Activated T-cell treated with anti-CD3 and anti-CD28 coated beads, Interleukin-2, amount 50 U/mL, for 1 hour (primary cell): ENCODE measurements at regions not wholly inside any gene's neighbourhood (a gene's known extent, or its start where the extent isn't known, plus 50 kb on each side); places are given as distances from the start of the nearest gene placed in this dataset.

ENCODE experiments used
- DNase-seq: peaks from one replicate; pipeline ENCODE4 v3.0.0-alpha.2; 2020

DNA sequence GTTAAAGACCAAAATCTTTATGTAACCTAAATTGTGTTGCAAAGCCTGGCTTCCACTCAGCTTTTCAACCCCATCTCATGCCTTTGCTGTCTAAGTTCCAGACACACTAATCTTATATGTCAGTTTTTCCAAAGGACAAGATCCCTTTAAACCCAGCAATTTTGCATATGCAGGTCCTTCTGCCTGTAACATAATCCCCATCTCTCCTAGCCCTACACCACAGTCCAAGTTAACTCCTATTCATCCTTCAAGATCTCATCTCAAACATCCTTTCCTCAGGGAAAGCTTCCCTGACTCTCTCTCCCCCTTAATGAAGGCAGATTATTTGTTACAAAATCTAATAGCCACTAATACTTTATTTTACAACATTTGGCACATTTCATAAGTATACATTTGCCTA lies 366.3 kb downstream of the PLPP3 start:
- no peak for DNase-seq

- DNase-seq: no peak
Measured at GRCh38 chr1:56212143-56212542, 367.2 kb downstream of the PLPP3 start.

GRCh38 chr1:56206391-56206790 lies 373.0 kb downstream of the PLPP3 start:
- DNase-seq: no peak

DNA sequence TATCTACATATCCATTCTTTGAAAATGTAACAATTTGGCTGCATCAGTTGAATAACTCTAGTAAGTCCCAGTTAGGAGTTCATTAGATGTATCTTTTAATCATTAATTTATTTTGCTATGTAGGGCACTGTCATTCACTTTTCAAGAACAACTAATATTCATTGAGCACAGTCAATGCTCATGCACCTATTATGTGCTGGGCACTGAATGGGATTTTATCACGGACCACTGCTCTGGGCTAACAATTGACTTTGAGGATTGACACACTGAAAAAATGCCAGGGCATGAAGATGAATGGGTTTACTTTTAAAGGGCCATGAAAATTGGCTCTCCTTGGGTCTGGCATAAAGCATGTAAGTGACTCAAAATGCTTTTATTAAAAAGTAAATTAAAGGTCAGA lies 375.2 kb downstream of the PLPP3 start:
- DNase-seq: no peak

GRCh38 chr1:56202796-56203492 lies 376.4 kb downstream of the PLPP3 start:
- DNase-seq: no peak

GRCh38 chr1:56202186-56202585 lies 377.2 kb downstream of the PLPP3 start:
- no peak for DNase-seq

GRCh38 chr1:56200896-56201295 lies 378.5 kb downstream of the PLPP3 start:
- DNase-seq: no peak

- DNase-seq: no peak
Measured at GRCh38 chr1:56200442-56200841, 378.9 kb downstream of the PLPP3 start.

- DNase-seq: no peak
Measured at GRCh38 chr1:56199956-56200355, 379.4 kb downstream of the PLPP3 start.

- no peak for DNase-seq
Measured at GRCh38 chr1:56199061-56199460, 380.3 kb downstream of the PLPP3 start.

DNA sequence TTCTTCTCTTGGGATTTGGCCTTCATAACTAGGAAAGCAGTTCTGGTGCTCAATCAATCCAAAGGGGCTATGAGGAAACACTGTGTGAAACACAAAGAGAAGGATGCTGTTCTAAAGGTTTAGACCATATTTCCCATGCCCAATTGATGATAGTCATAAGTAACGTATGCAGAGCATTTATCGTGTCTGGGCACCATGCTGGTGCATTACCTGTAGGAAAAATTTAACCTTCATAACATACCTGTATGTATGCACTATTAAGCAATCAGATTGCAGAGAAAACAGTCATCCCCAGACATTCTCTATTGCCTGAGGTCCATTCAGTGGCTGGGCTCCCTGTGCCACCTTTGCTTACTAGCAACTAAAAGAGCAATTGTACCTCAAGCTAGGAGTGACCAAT lies 381.4 kb downstream of the PLPP3 start:
- no peak for DNase-seq

DNA sequence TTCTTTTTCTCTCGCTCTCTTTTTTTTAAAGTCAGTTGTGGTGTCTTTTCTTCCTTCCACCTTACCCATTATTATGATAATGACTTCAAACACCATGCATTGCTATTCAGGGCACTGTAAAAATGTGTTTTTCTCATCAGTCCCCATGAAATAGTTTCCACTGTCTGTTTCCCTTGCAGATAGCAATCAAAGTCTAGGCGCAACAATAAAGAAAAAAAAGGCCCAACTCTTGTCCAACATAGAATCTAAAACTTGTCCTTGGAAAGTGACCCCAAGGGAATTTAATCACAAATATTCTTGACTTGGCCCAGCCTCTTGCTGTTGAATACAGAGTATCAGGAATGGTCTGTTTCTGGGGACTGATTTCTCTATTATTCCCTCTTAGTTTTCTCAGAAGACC lies 382.5 kb downstream of the PLPP3 start:
- DNase-seq: no peak

GRCh38 chr1:56194701-56195300 lies 384.6 kb downstream of the PLPP3 start:
- no peak for DNase-seq

DNA sequence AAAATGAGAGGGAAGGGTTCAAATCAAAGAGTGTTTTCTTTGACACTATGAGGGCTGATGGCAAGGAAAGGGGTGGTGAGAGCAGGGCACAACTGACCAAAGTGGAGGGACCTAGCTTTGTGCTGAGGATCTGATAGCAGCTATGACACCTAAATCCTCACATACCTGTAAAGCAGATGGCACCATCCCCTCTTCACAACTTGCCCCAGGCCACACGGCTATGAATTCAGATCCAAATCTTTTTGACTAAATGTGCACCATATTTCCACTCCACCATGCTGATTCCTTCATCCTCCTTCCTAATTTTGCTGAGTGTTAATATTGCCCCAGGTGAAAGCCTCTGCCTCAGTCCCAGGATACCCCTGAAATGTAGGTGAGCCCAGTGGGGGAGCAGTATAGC lies 385.7 kb downstream of the PLPP3 start:
- no peak for DNase-seq

- DNase-seq: no peak
Measured at GRCh38 chr1:56191369-56191768, 388.0 kb downstream of the PLPP3 start.

DNA sequence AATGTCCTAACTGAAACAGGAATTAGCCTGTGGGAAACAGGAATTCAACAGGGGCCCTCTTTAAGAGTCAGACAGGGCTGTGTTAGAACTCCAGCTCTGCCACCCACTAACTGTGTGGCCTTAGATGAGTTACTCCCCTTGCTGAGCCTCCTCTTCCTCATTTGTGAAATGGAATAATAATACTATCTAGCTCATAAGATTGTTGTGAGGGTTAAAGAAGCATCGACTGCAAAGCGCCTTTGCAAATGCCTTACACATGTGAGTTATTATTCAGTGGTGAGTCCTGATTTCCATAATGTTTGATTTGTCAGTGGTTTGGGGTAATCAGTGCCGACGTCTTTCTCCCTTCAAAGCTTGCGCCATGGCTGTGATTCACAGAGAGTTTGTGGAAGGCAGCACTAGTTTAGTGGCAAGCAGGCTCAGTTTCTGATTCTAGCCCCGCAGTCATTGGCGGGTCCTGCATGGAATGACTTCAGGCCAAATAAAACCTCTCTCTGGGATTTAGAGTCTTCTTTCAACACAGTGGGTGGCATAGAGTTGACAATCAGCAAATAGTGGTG lies 388.5 kb downstream of the PLPP3 start:
- DNase-seq: no peak

DNA sequence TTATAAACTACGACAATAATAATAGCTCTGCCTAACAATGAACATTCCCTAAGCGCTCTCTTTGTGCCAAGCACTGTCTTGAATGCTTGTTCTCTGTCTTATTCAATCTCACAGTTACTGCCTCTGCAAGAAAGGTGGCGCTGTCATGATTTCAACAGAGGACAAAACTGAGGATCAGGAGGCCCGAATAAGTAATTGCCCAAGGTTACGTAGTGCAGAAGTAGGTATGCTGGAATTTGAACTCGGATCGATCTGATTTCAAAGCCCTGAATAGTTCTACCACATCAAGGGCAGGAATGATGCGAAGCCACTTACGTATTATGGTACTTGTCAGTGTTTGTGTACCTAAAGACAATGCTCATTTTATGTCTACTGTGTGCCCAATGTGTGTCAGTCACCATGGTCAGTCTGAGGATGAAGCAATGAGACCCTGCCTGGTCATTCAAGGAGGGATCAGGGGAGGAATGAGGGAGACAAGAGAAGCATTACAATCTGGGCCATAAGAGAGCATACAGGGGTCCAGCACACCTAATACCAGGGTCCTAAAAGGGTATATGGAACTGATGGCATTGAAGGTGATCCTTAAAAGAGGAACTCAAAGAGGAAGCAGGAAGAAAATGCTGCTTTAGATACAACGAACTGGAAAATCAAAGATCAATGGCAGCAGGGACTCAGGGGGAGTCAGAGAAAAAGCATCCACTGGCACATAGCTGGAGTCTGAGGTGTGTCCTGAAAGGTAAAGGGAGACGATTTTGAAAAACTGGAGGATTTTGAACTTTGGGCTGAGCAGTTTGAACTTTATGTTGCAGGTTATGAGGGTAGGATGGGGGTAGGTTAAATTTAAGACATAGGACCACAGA lies 389.2 kb downstream of the PLPP3 start:
- no peak for DNase-seq

GRCh38 chr1:56189454-56189853 lies 389.9 kb downstream of the PLPP3 start:
- no peak for DNase-seq

GRCh38 chr1:56188855-56189254 lies 390.5 kb downstream of the PLPP3 start:
- no peak for DNase-seq

DNA sequence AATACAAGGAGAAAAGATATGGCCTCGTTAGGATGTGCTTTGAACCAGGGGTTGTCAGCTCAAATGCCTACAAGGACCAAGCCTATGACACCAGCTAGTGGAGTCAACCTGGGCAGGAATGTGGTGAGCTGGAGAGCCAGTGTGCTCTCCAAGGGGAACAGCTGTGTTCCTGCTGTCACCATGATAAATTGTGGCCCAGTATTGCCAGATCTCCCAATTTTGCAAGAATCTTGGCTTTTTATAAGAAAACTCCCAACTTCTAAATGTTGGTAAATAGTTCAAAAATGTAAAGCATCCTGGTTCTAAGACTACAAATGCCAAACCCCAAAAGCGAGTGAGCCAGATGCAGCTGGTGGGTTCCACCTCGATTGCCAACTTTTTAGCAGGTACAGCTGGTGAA lies 391.1 kb downstream of the PLPP3 start:
- DNase-seq: no peak

- DNase-seq: no peak
Measured at GRCh38 chr1:56187405-56187804, 392.0 kb downstream of the PLPP3 start.

DNA sequence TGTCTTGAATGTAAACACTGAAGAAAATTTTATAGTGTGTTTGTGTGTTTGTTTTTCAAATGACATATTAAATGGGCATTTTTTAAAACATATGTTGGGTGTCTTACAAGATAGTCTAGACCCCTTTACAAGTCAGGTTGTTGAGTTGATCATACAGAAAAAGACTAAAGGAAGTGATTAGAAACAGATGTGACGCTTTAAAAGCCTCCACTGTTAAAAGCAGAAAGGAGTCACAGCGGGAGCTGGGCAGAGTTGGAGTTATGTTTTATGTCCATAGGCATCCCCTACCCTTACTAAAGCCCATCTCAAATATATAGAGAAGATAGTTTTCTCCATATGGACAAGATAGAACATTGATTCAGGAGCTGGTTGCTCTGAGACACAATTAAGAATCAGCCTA lies 393.9 kb downstream of the PLPP3 start:
- DNase-seq: no peak

GRCh38 chr1:56183151-56183550 lies 396.2 kb downstream of the PLPP3 start:
- DNase-seq: no peak
